ENCODE measurements at regions not wholly inside any gene's neighbourhood (a gene's known extent, or its start where the extent isn't known, plus 50 kb on each side); places are given as distances from the start of the nearest gene placed in this dataset.

DNA sequence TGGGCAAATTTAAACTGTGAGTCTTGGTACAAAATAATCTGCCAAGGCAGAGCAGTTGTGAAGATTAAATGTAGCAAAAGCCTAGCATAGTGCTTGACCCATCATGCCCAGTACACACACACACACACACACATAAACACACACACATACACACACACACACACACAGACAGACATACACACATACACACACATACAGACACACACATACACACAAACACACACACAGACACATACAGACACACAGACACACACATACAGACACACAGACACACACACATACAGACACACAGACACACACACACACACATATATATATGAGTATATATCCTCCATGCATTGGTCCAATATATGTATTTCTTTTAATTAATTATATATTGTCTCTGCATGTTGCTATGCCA lies 328.8 kb upstream of the DNAJC19 start:
- DNase-seq (ENCODE audit: insufficient read length) (no peak), FAIRE-seq (no peak)
- no peak for TF ChIP-seq POLR2A (IDR thresholded peaks at IDR 0.05; ENCODE audit: low read depth, low read length)
- TF ChIP-seq TAF1 (IDR thresholded peaks at IDR 0.05; ENCODE audit: borderline replicate concordance, low read depth, low read length): no peak
- no peak for TF ChIP-seq POLR2AphosphoS5 (IDR thresholded peaks at IDR 0.05; ENCODE audit: low read depth, low read length)

GRCh38 chr3:181317508-181317907 lies 328.0 kb upstream of the DNAJC19 start:
- DNase-seq (ENCODE audit: insufficient read length) (no peak), FAIRE-seq (no peak)
- TF ChIP-seq POLR2AphosphoS5 (IDR thresholded peaks at IDR 0.05; ENCODE audit: low read depth, low read length) (no peak), POLR2A (IDR thresholded peaks at IDR 0.05; ENCODE audit: low read depth, low read length) (no peak), TAF1 (IDR thresholded peaks at IDR 0.05; ENCODE audit: borderline replicate concordance, low read depth, low read length) (no peak)

DNA sequence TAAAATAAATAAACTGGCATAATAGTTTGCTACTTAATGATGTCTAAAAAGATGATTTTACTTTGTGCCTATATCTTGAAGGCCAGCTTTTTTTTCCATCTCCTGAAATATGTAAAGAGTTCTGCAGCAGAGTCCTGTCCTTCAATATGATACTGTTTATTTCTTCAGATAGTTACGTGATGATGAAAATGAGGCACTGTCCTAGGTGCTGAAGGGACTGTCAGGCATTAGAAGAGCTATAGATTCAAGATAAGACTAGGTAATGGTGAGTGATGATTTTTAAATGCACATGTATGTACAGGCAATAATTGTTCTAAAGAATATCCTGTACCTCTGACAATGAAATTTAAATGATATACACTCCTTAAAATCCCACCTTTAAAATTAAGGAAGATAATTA lies 326.9 kb upstream of the DNAJC19 start:
- no peak for DNase-seq (ENCODE audit: insufficient read length)
- no peak for FAIRE-seq
- TF ChIP-seq TAF1 (IDR thresholded peaks at IDR 0.05; ENCODE audit: borderline replicate concordance, low read depth, low read length) (no peak), POLR2AphosphoS5 (IDR thresholded peaks at IDR 0.05; ENCODE audit: low read depth, low read length) (no peak), POLR2A (IDR thresholded peaks at IDR 0.05; ENCODE audit: low read depth, low read length) (no peak)

- no peak for DNase-seq (ENCODE audit: insufficient read length)
Measured at GRCh38 chr3:181313335-181313734, 323.8 kb upstream of the DNAJC19 start.

GRCh38 chr3:181311186-181311585 lies 321.6 kb upstream of the DNAJC19 start:
- DNase-seq (ENCODE audit: insufficient read length) (no peak), FAIRE-seq (no peak)
- TF ChIP-seq POLR2AphosphoS5 (IDR thresholded peaks at IDR 0.05; ENCODE audit: low read depth, low read length): no peak
- TF ChIP-seq TAF1 (IDR thresholded peaks at IDR 0.05; ENCODE audit: borderline replicate concordance, low read depth, low read length): no peak
- no peak for TF ChIP-seq POLR2A (IDR thresholded peaks at IDR 0.05; ENCODE audit: low read depth, low read length)

More at GRCh38 chr3:181313335-181313734, 323.8 kb upstream of the DNAJC19 start:
- FAIRE-seq: no peak
- no peak for TF ChIP-seq POLR2A (IDR thresholded peaks at IDR 0.05; ENCODE audit: low read depth, low read length)

- no peak for TF ChIP-seq POLR2AphosphoS5 (IDR thresholded peaks at IDR 0.05; ENCODE audit: low read depth, low read length)
- no peak for TF ChIP-seq POLR2A (IDR thresholded peaks at IDR 0.05; ENCODE audit: low read depth, low read length)
- no peak for TF ChIP-seq TAF1 (IDR thresholded peaks at IDR 0.05; ENCODE audit: borderline replicate concordance, low read depth, low read length)
- DNase-seq (ENCODE audit: insufficient read length): no peak
- no peak for FAIRE-seq
Measured at GRCh38 chr3:181302960-181303359, 313.4 kb upstream of the DNAJC19 start.

DNA sequence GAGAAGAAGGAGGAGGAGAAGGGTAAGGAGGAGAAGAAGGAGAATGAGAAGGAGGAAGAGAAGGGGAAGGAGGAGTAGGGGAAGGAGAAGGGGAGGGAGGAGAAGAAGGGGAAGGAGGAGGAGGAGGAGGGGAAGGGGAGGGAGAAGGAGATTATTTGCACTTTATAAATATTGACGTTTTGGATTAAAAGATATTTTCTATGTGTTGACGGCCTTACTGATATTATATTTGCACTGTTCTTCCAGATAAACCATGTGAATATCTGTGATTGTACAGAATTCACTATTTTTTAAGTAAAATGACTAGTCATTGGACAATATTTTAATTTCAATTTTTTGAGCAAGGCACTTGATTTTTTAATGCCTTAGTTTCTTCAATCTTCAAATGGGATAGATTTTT lies 310.5 kb upstream of the DNAJC19 start:
- no peak for FAIRE-seq
- no peak for DNase-seq (ENCODE audit: insufficient read length)
- TF ChIP-seq POLR2AphosphoS5 (IDR thresholded peaks at IDR 0.05; ENCODE audit: low read depth, low read length): no peak
- no peak for TF ChIP-seq POLR2A (IDR thresholded peaks at IDR 0.05; ENCODE audit: low read depth, low read length)
- TF ChIP-seq TAF1 (IDR thresholded peaks at IDR 0.05; ENCODE audit: borderline replicate concordance, low read depth, low read length): no peak

DNA sequence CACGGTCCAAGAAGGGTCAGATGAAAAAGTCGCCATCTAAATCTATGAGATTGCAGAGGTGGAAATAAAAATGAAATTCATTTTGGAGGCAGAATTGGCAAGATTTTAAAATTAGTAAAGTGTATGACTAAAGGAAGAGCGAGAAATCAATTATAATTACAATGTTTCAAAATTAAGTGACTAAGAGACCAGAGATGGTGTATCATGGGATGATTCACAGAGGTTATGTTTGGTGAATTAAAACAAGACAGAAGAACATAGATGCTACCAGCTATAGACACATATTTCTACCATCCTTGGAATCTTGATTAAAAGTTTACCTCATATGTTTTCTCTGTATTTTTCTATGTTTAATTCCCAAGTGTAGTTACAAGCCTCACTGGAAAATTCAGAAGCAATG lies 308.9 kb upstream of the DNAJC19 start:
- no peak for FAIRE-seq
- no peak for TF ChIP-seq TAF1 (IDR thresholded peaks at IDR 0.05; ENCODE audit: borderline replicate concordance, low read depth, low read length)
- no peak for TF ChIP-seq POLR2A (IDR thresholded peaks at IDR 0.05; ENCODE audit: low read depth, low read length)
- TF ChIP-seq POLR2AphosphoS5 (IDR thresholded peaks at IDR 0.05; ENCODE audit: low read depth, low read length): no peak
- no peak for DNase-seq (ENCODE audit: insufficient read length)

DNA sequence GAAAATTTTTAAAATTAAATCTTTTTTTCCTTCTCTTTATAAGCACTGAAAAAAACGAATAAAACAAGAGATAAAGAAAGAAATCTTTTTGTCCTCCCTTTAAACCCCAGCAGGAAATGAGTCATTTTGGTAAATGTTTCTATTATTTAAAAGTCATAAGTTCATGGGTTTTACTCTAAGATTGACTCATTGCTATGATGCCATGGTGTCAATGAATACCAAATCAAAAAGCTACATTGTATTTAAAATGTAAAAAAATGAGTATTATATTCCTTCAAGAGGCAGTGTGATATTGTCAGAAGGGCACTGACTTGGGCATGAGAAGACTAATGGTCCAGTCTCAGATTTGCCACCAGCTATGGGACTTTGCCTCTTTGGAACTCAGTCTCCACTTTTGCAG lies 303.4 kb upstream of the DNAJC19 start:
- no peak for TF ChIP-seq POLR2A (IDR thresholded peaks at IDR 0.05; ENCODE audit: low read depth, low read length)
- TF ChIP-seq TAF1 (IDR thresholded peaks at IDR 0.05; ENCODE audit: borderline replicate concordance, low read depth, low read length): no peak
- no peak for TF ChIP-seq POLR2AphosphoS5 (IDR thresholded peaks at IDR 0.05; ENCODE audit: low read depth, low read length)
- FAIRE-seq: no peak
- no peak for DNase-seq (ENCODE audit: insufficient read length)

DNA sequence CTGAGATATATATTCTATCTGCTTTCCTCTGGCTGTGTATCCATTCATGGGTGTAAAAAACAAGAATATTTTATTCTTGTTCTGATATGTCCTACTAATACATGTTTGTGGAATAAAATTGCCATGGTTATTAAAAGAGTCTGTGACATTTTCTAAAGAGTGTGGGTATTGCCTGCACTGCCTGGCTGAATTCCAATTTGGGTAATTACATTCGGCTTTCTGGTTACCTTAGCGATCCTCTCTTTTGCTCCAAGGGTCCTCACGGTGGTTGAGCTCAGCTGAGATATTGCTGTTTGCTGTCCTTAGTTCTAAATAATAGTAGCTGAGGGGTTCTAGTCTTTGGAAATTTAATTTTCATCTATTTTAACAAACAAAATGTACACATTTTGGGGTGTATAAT lies 301.4 kb upstream of the DNAJC19 start:
- DNase-seq (ENCODE audit: insufficient read length) (no peak), FAIRE-seq (no peak)
- TF ChIP-seq TAF1 (IDR thresholded peaks at IDR 0.05; ENCODE audit: borderline replicate concordance, low read depth, low read length) (no peak), POLR2AphosphoS5 (IDR thresholded peaks at IDR 0.05; ENCODE audit: low read depth, low read length) (no peak), POLR2A (IDR thresholded peaks at IDR 0.05; ENCODE audit: low read depth, low read length) (no peak)

GRCh38 chr3:181289306-181289705 lies 299.8 kb upstream of the DNAJC19 start:
- FAIRE-seq (no peak), DNase-seq (ENCODE audit: insufficient read length) (no peak)
- no peak for TF ChIP-seq TAF1 (IDR thresholded peaks at IDR 0.05; ENCODE audit: borderline replicate concordance, low read depth, low read length)
- TF ChIP-seq POLR2AphosphoS5 (IDR thresholded peaks at IDR 0.05; ENCODE audit: low read depth, low read length): no peak
- TF ChIP-seq POLR2A (IDR thresholded peaks at IDR 0.05; ENCODE audit: low read depth, low read length): no peak

- no peak for DNase-seq (ENCODE audit: insufficient read length)
- TF ChIP-seq POLR2AphosphoS5 (IDR thresholded peaks at IDR 0.05; ENCODE audit: low read depth, low read length) (no peak), POLR2A (IDR thresholded peaks at IDR 0.05; ENCODE audit: low read depth, low read length) (no peak), TAF1 (IDR thresholded peaks at IDR 0.05; ENCODE audit: borderline replicate concordance, low read depth, low read length) (no peak)
- FAIRE-seq: no peak
Measured at GRCh38 chr3:181288145-181288544, 298.6 kb upstream of the DNAJC19 start.

- no peak for DNase-seq (ENCODE audit: insufficient read length)
- no peak for FAIRE-seq
- TF ChIP-seq POLR2AphosphoS5 (IDR thresholded peaks at IDR 0.05; ENCODE audit: low read depth, low read length) (no peak), TAF1 (IDR thresholded peaks at IDR 0.05; ENCODE audit: borderline replicate concordance, low read depth, low read length) (no peak), POLR2A (IDR thresholded peaks at IDR 0.05; ENCODE audit: low read depth, low read length) (no peak)
Measured at GRCh38 chr3:181279239-181279565, 289.7 kb upstream of the DNAJC19 start.
